NCI-H2196 (cell line): ENCODE measurements at regions not wholly inside any gene's neighbourhood (a gene's known extent, or its start where the extent isn't known, plus 50 kb on each side); places are given as distances from the start of the nearest gene placed in this dataset.

Experiments used
- DNase-seq: peaks from one replicate; lab custom pipeline; 2025; ENCODE audit not compliant: unreplicated experiment; lab: John Stamatoyannopoulos, UW

- DNase-seq: no peak
These were observed 193.0 kb upstream of the LMNTD1 start for GRCh38 chr12:25746131-25746530.

DNA sequence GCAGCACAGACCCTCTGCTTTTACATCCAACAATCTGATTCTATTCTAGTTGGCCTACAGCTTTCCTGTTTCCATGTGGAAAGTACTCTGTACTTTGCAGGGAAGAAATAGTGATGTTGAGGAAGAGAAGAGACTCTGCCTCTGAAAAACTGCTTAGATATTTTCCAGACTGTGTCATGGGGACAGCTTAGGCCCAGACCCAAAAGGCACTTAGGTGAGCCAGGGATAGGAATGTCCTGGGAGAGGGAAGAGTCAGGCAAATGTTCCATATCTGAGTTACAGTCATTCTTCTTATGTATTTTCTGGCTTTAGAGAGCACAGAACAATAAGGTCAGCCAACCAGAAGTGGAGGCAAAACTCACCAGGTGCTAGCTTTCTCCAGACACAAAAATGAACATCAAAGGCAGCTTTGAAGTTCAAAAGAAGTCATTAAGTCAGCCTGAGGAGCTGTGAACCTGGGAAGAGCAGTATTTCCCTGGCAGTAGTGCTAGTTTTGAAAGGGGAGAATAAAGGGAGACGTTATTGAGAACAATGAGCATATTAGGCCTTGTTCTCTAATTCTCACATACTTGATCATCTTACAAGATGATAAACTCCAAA, 199.7 kb upstream of the LMNTD1 start:
- DNase-seq: no peak

DNA sequence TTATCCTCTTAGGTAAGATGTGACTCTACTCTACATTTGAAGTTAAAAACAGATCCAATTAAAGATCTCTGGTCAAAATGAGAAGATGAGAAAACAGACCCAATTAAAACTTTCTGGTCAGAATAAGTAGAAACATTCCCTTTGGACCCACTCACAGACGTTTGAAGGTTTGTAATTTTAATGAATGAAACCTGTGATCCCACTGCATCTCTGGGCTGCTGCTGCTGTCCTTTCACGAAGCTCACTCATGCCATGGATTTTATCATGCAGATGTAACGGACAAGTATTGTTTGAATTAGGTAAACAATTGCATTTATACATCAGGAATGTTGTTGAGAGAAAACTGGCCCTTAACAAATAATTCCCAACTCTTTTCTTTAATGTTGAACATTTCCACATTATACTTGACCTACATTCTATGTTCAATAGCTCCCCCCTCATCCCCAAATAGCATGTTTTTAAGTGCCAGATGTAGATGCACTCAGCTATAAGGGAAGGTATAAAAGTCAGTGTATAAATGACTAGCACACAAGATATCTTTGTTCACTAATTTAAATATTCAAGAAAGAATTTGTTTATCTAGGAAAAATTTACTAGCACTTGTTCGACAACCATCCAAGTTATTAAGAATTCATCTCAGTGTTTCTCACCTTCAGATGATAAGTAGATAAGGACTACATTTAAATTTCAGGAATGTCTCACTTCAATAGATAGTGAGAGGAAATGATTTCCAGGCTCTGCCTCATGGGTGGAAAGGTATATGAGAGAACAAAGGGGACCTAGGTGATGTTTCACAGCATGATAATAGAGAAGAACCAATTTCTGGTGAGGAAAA, 202.3 kb upstream of the LMNTD1 start:
- DNase-seq: no peak

GRCh38 chr12:25755971-25756260, 202.6 kb upstream of the RASSF8 start:
- DNase-seq: no peak

GRCh38 chr12:25757037-25757665, 201.3 kb upstream of the RASSF8 start:
- no peak for DNase-seq

DNA sequence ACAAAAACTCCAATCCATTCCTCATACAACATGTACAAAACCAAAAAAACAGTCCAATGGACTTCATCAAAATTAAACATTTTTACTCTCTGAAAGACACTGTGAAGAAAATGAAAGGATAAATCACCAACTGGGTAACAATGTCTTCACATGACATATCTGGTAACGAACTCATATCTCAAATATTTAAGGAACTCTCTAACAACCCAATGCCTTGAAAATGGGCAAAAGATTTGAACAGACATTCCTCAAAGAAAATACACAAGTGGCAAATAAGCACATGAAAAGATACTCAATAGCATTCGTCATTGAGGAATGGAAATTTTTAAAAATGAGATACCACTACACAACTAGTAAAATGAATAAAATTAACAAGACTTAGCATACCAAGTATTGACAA, 198.7 kb upstream of the RASSF8 start:
- DNase-seq: no peak

GRCh38 chr12:25761356-25761755, 197.1 kb upstream of the RASSF8 start:
- no peak for DNase-seq

GRCh38 chr12:25764409-25764808, 194.1 kb upstream of the RASSF8 start:
- no peak for DNase-seq

DNA sequence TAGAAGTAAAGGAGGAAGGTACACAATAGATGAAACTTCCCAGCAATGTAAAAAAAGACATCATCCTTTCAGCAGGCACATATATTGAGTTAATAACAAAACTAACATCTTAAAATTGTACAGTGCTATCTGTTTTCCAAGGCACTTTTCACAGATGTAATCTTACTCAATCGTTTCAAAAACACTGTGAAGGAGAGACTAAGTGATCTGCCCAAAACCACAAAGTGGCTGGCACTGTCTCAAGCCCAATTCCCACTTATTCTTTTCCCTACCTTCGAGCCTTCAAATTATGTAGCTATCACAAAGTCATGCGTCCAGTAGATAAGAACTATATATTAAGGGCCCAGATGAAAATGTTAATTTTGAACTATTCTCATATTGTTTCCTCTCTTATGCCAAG, 193.6 kb upstream of the RASSF8 start:
- no peak for DNase-seq

- no peak for DNase-seq
These were observed 190.9 kb upstream of the RASSF8 start for GRCh38 chr12:25767606-25768005.

DNA sequence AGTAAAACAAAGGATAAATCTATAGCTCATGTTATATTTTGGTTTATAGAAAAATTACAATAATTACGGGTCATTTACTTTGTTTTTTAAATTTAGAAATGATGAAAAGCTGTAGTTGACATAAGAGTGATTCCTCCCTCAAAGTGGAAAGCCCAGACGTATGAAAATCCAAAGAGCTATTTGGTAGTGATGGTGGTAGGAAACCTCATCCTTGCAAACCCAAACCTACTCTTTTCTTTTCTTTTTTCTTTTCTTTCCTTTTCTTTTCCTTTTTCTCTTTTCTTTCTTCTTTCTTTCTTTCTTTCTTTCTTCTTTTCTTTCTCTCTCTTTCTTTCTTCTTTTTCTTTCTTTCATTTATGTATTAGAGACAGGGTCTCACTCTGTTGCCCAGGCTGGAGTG, 190.3 kb upstream of the RASSF8 start:
- DNase-seq: no peak

GRCh38 chr12:25769082-25769945, 189.2 kb upstream of the RASSF8 start:
- no peak for DNase-seq

GRCh38 chr12:25771041-25771440, 187.4 kb upstream of the RASSF8 start:
- no peak for DNase-seq

- DNase-seq: no peak
These were observed 187.0 kb upstream of the RASSF8 start for GRCh38 chr12:25771476-25771875.

- DNase-seq: no peak
These were observed 182.5 kb upstream of the RASSF8 start for GRCh38 chr12:25775968-25776367.

DNA sequence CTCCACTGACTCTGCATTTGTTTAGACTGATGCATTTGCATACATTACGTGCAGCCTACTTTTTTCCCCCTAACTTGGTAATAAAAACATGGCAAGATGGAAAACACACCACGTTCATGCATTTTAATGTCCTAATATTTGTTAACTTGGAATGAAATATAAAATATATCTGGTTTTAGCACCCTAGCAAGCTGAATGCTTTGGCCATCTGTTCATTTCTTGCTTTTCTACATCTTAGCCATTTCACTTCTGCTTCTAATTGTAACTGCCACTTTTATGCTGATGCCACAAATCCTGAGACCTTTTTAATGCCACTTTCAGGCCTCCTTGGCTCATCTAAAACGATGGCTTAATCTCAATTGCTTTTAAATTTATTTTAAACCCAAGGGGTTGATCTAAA, 177.7 kb upstream of the RASSF8 start:
- DNase-seq: no peak

- DNase-seq: no peak
These were observed 177.2 kb upstream of the RASSF8 start for GRCh38 chr12:25781232-25781631.

DNA sequence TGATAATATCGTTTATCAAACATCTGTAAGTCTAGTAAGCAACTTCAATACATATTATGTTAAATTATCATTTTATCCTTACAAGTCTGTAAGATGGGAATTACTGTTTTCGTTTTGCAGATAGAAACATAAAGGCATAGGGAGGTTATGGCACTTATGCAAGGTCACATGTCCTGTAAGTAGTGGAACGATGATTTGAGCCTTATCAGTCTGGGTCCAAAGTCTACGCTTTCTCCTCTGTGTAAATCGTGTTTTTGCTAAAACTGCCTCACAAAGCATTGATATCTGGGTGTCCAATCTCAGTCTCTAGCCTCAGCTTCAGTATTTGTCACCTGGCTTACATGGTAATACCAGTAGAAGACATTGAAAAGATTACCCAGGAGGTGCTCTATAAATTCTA, 174.9 kb upstream of the RASSF8 start:
- no peak for DNase-seq

GRCh38 chr12:25784669-25785068, 173.8 kb upstream of the RASSF8 start:
- no peak for DNase-seq

GRCh38 chr12:25785134-25785533, 173.3 kb upstream of the RASSF8 start:
- no peak for DNase-seq

DNA sequence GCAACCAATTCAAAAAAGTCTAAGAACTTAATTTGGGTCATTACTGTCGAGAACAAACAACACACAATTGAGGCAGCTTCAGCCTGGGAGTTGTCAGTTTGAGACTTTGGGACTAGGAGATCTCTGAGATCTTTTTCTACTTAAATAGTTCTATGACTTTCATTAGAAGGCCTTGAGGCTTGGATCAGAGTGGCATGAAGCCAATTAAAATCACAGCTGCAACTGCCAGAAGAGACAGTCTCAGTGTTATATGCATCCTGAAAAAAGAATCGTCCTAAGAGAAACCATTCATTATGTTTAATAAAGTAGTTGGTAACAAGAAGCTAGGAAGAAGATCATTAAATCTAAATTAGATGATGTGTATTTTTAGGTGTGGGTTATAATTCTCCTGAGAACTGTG, 170.8 kb upstream of the RASSF8 start:
- DNase-seq: no peak
